Activated T-helper 1 cell treated with anti-CD3 and anti-CD28 coated beads, Interleukin-2, amount 50 U/mL, for 16 hours (primary cell): ENCODE measurements at regions not wholly inside any gene's neighbourhood (a gene's known extent, or its start where the extent isn't known, plus 50 kb on each side); places are given as distances from the start of the nearest gene placed in this dataset.
"Not testable (repeated sequence)": the region's sequence is repeated elsewhere in the genome, so short reads cannot be mapped to it uniquely, and the experiment has no call there.

Source experiments
- DNase-seq, 2 donors: peaks; one replicate each; pipeline ENCODE4 v3.0.0-alpha.2; 2020; ENCODE audit warnings: low read depth in 1 of 2, low spot score in 1 of 2

DNA sequence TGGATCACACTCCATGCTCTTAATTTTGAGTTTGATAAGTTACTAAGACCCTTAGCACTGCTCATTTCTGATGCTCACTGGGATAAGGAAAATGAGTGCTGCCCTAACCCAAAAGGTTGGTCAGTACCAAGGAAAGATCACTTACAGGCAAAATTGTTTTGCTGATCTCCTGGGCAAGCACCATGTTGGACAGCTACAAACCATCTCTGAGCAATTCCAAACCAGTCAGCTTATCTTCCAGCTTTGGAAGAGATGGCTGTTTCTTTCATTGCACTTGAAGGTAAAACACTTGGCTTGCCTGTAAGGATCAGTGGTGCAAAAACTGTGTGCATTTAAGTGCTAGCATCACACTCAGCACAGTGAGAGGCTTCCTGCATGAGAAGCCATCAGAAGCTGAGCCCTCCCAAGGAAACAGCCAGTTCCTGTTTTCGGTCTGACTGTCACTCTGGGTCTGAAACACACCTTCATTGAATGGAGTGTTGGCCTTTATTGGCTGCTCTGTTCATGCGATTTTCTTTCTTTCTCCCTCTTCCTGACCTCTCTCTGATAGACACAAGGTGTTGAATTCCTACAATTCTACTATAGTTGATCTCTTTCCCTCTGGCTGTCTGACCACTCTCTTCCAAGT lies 126.4 kb upstream of the GHITM start:
- DNase-seq = no peak

DNA sequence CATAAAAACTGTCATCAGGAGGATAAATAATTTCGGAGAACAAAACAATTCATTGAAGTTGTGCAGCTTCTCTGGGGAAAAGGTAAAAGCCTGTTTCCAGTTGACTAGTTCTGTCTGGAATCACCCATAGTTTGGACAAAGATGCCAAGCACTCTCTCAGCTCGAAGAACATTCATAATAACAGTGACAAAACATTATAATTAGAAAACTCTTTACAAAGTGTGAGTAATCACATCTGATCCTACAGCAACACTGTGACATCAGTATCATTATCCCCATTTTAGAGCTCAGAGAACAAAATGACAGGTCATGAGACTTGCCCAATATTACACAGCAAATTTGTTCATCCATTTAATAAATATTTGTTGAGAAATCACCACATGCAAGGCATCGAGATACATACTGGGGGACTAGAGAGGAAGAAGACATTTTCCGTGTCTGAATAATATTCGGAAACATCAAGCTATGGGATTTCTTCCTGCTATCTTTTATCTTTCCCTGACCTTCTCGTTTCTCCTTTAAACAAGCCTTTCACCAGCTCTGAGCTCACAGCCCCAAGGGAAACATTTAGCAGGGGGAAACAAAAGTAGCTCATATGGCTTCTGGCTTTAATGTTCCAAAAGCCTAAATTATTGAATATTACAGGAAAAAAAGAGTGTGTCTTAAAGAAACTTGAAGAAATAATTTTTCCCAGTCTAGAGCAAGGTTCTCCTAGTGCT lies 123.3 kb upstream of the GHITM start:
- no peak for DNase-seq

DNA sequence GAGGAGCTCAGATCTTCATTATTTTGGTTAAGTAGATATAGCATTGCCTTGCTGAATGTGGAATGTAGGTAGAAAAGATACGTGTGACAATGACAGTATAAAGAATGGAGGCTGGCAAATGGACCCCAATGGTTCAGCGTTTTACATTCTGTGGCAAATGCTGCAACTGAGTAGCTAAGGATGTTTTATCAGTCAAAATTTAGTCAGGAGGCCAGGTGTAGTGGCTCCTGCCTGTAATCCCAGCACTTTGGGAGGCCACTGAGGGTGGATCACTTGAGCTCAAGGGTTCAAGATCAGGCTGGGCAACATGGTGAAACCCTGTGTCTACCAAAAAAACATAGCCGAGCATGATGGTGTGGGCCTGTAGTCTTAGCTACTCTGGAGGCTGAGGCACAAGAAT lies 120.5 kb upstream of the GHITM start:
- no peak for DNase-seq

DNA sequence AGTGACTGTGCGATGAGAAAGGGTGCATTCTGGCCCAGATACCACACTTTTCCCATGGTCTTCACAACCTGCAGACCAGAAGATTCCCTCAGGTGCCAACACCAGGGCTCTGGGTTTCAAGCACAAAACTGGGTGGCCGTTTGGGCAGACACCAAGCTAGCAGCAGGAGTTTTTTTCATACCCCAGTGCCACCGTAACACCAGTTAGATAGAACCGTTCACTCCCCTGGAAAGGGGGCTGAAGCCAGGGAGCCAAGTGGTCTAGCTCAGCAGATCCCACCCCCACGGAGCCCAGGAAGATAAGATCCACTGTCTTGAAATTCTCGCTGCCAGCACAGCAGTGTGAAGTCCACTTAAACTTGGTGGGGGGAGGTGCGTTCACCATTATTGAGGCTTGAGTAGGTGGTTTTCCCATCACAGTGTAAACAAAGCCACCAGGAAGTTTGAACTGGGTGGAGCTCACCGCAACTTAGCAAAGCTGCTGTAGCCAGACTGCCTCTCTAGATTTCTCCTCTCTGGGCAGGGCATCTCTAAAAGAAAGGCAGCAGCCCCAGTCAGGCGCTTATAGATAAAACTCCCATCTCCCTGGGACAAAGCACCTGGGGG lies 119.4 kb upstream of the GHITM start:
- DNase-seq = not testable (repeated sequence)

DNA sequence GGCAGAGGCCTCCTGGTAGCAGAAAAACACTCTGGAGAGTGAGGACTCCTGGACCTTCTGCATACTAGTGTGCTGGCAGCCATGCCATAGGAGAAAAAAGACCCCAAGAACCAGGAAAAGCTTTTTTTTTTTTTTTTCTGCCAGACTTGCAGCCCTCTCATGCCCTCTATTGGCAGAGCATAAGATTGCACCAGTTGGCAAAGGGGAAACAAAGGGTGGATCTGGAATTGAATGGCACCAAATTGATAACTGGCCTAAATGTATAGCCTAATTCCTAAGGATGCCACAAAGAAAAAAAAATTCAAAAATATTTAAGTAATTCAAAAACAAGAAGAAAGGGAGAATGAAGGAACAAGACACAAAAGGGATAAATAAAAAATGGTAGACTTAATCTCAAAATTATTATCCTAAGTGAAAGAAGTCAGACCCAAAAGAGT lies 112.5 kb upstream of the GHITM start:
- DNase-seq = no peak

DNA sequence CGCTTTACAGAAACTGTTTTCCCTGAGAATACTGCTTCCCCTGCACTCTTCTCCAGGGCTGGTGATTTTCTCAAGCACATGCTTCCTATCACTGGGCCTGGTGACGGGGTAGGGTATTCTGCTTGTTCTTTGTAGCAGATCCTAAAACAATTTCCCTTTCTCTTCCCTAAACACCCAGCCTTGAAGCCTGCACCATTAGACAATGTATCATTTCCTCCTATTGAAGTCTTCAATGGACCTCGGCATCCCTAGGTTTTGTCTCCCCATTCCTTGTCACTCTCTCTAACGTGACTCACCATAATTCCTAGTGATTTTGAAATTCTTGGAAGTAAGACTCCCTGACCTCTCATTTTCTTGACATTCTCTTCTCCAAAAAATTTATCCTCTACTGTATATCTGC lies 109.5 kb upstream of the GHITM start:
- no peak for DNase-seq

DNA sequence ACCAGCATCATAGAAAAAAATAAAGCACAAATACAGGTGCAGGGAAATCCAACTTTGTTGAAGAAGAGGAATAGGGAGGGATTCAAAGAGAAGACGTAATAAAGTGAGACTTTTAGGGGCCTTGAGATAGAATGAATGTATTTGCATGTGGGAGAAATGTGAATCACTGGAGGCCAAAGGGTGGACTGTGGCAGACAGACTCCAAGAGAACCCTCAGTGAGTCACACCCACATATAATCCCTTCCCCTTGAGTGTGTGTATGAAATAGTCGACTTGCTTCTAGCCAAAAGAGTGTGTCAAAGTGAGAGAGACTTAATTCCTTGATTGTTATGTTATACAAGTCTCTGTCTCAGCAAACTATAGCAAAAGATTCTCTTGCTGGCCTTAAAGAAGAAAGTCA lies 101.3 kb upstream of the GHITM start:
- DNase-seq = no peak

DNA sequence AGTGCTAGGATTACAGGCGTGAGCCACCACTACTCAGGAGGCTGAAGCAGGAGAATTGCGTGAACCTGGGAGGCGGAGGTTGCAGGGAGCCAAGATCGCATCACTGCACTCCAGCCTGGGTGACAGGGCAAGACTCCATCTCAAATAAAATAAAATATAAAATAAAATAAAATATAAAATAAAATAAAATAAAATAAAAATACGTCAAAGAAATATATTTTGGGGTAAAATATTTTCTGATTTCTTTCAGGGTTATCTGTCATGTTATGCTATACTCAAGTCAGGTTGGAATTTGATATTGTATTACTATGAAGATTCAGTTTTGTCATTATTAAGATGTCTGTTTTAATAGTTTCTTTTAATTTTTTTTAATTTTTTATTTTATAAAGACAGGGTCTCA lies 99.4 kb upstream of the GHITM start:
- no peak for DNase-seq

DNA sequence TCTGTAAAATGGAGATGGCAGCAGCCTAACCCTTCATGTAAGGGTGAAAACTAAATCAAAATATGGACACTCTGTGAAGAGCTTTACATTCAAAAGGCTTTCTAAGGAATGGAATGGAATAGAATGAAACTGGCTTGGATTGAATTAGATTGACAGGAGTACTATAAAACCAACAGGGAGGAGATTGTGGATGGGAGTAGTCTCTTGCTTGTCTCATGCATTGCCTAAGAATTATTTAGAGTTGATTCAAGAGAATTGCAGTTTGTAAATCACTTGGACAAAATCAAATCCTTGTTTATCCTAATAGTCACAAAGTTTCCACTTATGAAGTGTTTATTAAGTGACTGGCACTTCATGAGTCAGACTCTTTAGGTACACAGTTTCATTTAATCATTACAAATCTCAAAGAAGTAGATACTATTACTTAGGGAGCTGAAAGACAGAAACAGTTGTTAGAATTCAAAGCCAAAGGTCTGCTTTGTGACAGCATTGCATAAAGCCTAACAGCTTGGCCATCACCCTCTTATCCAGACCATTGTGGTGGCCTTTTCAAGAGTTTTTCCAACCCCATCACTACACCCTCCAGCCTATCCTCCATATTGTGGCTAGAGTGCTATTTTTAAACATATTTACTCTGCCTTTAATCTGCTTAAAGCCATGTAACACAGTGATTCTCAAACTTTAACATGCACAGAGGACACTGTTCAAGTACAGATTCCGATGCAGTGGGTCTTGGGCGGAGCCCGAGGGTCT lies 91.9 kb upstream of the GHITM start:
- no peak for DNase-seq

DNA sequence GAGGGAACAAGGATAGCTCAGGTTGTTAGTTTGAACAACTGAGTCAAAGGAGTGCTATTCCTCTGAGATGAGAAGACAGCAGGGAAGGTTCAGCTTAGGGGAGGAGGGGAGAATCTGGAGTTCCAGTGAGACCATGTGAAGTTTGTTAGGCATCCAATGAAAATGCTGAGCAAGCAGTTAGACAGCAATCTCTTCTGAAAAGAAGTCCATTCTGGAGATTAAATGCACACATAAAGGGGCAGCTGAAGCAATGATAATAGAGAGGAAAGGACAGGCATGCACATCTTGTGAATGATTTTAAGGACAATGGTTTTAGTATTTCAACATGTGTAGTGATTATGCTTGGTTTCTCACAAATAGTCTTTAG lies 89.7 kb upstream of the GHITM start:
- DNase-seq = no peak

DNA sequence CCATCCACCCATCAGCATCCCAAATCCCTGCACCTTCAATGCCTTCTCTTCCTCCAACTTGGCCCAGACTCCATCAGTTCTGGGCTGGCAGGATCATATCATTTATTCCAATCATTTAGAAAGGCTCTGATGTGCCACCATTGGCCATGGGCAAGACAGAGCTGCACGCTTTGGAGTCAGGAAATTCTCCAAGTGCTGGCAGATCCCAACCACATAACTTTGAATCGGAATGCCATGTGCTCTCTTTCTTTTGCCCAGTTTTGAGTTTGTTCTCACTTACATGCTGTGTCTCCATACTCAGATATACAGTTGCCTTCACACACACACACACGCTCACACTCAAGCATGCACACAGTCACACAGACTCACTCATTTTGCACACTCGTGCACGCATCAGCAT lies 85.7 kb upstream of the GHITM start:
- DNase-seq = no peak

DNA sequence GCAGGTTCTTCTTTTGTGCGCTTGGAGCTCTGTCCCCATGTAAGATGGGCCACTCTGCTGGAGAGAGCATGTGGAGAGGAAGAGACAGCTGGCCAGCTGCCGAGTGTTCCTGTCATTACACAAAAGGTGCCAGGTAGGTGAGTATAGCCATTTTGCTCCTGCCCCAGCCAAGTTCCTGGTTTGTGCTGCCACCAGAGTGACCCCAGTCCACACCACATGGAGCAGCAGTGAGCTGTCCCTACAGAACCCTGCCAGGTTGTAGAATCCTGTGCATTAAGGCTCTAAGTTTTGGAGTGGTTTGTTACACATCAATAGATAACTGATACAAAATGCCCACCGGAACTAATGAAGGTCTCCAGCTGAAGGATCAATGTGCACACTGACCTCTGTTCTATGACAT lies 84.6 kb upstream of the GHITM start:
- no peak for DNase-seq

DNA sequence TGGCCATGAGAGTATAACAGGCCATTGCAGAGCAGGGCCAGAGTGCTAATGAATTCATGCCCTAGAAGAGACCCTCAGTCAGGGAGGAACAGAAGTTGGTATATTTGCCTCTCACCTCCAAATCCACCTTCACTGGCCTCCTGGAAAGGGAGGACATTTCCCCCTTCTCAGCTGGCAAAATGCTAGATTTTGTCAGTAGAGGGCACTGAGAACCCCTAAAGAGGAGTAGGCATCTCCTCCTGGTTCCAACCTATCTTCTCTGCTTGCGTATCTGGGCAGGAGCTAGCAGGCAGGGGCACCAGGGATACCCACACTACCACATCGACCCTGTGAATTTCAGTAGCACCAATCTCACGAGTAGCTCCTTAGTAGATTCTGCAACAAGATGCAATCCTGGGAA lies 79.8 kb upstream of the GHITM start:
- no peak for DNase-seq

DNA sequence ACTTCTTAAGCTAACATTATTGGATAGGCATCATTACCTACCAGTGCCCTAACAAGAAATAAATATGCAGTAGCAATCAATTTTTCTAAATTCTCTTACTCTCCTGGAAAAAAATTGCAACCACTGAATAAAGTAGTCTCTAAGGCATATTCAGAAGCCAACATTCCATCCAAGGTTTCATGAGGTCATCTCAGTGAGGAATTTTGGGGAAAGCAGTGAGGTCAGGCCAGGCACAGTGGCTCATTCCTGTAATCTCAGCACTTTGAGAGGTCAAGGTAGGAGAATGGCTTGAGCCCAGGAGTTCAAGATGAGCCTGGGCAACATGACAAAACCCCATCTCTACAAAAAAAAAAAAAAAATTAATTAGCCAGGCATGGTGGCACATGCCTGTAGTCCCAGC lies 75.9 kb upstream of the GHITM start:
- DNase-seq = no peak

DNA sequence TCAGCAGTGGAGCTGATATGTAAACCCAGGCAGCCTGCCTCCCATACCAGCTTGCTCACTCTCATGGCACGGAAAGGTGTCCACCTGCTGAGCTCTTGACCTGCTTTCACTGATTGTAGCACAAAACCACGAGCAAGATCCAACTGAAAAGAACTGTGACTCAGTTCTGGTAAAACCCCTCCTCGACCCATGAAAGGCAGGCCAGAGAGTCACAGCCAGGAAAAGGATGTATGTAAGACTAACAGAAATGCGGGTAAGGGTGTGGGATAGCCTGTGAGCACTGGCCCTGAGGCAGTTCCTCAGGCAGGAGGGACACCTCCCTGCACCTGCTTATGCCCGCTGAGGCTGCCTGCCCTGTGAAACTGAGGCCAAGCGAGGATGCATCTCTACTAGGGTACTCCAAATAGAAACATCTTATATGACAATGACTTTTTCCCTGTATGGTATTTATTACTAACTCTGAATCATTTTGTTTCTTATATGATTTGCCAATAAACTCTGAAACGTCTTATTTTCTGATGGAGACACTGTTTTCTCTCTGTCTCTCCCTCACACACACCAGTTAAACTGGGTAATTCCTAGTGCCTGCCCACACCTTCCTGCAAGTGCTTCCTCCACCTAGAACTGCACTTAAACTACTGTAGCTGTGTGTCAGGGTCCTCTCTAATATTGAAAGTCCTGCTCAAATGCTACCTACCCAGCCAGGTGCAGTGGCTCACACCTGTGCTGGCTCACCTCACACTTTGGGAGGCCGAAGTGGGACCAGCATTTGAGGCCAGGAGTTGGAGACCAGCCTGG lies 73.3 kb upstream of the GHITM start:
- no peak for DNase-seq

DNA sequence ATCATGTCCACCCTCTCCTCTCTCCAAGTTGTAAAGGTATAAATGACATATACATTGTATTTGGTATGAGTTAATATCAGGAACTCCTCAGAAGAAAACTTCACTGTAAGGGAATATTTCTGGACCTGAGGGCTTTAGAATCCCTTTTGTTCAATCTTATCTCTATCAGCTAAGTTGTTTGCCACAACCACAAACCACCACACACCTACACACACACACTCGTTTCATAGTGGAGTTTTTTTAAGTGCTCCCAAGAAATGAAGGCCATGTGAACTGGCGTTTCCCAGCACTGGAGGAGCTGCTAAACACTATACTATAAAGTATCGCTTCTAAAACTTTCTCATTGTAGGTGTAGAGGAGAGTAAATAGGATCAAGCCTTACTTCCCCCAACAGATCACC lies 64.8 kb upstream of the GHITM start:
- no peak for DNase-seq

DNA sequence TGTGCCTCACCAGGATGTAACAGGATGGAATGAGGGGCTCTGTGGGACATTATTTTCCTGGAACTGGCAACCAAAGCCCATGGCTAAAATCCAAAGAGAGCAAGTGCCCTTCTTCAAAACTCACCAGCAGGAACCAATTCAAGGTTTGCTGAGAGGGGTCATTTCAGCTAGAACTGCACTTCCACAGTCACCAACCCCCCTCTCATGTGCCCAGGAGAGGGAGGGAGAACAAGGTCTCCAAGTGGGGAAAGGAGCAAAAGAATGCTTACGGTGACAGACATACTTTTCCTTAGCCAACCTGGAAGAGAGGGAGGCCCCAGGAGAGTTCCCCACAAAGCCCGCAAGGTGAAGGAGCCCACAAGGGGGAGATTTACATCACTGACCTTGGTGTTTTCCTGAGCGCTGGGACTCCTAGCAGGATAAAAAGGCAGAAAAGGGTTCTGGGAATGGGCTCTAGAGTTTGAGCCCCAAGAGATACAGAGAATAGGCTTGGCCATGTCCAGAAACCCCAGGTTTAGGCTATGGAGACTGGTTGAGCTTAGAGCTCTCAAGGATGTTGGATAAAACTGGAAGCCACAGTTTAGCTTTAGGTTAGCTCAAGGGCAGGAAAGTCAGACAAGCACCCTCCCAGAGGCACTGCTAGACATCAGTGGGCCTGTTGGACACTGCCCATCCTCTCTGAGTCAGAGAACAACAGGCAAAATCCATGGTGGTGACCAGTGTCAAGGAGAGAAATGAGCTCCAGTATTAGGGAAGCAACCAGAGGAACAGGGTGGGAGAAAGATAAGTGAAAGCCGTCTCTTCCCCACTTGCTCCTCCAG lies 63.9 kb upstream of the GHITM start:
- DNase-seq = no peak

DNA sequence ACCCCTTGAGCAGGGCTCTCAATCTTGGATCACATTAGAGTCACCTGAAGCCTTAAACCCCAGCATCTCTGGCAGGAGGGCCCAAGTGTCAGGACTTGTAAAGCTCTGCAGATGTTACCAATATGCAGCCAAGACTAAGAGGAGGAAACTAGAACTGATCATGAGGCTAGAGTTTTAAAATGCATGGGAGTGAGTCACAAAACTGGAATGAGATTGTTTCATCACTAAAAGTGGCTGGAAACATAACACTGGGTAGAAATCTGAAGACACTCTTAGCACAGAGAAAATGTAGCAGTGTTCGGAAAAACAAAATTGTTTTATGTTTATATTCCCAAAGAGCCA lies 63.3 kb upstream of the GHITM start:
- DNase-seq = no peak

DNA sequence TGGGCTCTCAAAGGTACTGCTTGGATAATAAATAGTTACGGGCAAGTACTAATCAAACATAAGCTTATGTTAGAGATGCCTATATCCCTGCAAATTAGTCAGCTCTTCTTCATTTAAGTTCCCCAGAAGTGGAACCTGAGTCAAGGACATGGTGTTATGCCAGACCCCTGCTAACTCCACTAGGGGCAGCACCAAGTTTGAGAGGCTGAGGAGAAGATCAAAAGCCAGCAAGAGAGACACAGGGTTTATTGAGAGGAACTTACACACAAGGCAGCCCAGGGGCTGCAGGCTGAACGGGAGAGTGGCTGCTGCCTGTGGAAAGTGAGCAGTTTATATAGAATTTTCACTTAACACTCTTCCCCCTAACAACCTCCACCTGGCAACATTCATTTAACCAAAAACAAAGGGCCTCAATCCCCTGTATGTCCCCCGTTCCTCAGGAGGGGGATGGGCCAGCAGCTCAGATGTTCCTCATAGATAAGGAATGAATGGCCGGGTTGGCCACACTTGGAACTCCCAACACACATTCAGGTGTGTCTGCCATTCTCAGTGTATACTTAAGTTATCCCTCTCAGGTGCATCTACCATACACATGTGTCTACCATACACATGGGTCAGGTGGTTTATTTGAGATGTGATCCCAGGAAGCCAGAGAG lies 62.6 kb upstream of the GHITM start:
- no peak for DNase-seq

DNA sequence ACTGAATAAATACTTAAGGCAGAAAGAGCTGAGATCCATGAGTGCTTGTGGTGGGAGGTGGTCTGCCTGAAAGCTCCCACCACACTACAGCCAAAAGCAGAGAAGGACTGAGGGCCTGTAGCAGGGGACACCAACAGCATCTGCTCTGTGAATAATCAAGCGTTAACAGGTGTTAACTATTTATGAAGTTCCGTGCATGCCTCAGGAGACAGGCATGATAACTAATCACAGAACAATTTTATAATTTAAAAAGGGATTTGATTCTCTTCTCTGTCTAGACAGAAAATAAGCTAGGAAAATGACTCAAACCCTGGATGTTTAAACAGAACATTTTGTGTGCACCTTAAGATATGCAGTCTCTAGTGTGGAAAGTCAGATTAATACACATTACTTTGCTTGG lies 61.5 kb upstream of the GHITM start:
- DNase-seq = no peak
